Suppressor macrophage treated with lipopolysaccharide for 1 hour (primary cell): ENCODE measurements at regions not wholly inside any gene's neighbourhood (a gene's known extent, or its start where the extent isn't known, plus 50 kb on each side); places are given as distances from the start of the nearest gene placed in this dataset.
"Not testable (repeated sequence)": the region's sequence is repeated elsewhere in the genome, so short reads cannot be mapped to it uniquely, and the experiment has no call there.

Source experiments
- DNase-seq, 3 donors: peaks; one replicate each; pipeline ENCODE4 v3.0.0-alpha.2; 2020 to 2022

- no peak for DNase-seq
These were observed 703.7 kb downstream of the TMEM121 start for GRCh38 chr14:106230071-106230470.

GRCh38 chr14:106233191-106233590 is 706.8 kb downstream of the TMEM121 start:
- DNase-seq, result not testable (repeated sequence)

GRCh38 chr14:106234525-106235254 is 708.3 kb downstream of the TMEM121 start:
- not testable (repeated sequence) for DNase-seq

GRCh38 chr14:106235356-106236159 is 709.2 kb downstream of the TMEM121 start:
- DNase-seq, result no peak

GRCh38 chr14:106248321-106249192 is 722.2 kb downstream of the TMEM121 start:
- DNase-seq, result no peak

GRCh38 chr14:106253995-106254394 is 727.6 kb downstream of the TMEM121 start:
- DNase-seq, result peak; percentile 30 to 39 (median 36)

- DNase-seq, result peak; percentile 60 to 84 (median 78)
These were observed 731.2 kb downstream of the TMEM121 start for GRCh38 chr14:106257569-106257994.

GRCh38 chr14:106268013-106268727 is 741.8 kb downstream of the TMEM121 start:
- DNase-seq, result peak; percentile 22 to 72 (median 32)

DNA sequence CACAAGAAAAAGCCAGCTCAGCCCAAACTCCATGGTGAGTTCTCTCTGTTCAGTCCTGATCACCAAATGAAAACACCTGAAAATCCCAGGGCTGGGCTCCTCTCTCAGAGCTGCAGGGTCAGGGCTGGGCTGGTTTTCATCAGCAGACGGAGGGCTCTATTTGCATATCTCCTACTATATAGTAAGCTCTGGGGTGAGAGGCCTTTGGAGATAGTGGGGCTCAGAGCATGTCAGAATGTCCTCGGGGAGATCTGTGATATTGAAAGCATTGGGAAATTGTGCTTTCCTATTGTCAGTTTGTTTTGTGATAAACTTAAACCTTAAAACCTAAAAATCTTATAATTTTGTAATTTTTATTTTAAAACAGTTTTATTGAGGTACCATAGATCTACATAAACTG is 742.6 kb downstream of the TMEM121 start:
- DNase-seq, result no peak

- no peak for DNase-seq
These were observed 743.2 kb downstream of the TMEM121 start for GRCh38 chr14:106269451-106270204.

DNA sequence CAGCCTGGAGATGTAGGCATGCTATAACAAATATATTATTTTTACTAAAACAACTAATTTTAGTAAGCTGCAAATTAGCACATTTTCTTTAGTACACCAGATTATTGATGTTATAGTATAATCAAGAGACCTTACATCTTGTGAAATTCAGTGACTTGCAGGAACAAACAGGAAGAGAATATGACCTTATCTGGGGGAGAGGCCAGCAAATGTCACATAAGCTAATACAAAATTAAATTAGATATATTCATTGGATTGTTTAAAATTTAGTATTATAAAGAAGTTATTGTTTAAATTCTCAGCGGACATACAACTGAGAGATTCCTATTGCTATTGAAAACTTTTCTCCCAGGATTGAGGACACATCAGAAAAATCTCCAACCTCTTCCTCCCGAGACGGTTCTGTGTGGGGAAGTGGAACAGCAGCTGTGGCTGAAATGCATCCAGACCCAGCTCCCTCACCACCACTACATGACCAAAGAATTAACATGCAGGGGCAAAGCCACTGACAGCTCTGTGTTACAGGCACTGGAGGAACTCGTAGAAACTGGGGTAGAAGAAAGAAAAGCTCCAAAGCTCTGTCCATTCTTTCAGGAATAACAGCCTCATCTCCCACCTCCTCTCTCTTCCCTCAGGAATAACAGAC is 744.2 kb downstream of the TMEM121 start:
- peak in 1 of 3 donors; percentile 39 for DNase-seq

DNA sequence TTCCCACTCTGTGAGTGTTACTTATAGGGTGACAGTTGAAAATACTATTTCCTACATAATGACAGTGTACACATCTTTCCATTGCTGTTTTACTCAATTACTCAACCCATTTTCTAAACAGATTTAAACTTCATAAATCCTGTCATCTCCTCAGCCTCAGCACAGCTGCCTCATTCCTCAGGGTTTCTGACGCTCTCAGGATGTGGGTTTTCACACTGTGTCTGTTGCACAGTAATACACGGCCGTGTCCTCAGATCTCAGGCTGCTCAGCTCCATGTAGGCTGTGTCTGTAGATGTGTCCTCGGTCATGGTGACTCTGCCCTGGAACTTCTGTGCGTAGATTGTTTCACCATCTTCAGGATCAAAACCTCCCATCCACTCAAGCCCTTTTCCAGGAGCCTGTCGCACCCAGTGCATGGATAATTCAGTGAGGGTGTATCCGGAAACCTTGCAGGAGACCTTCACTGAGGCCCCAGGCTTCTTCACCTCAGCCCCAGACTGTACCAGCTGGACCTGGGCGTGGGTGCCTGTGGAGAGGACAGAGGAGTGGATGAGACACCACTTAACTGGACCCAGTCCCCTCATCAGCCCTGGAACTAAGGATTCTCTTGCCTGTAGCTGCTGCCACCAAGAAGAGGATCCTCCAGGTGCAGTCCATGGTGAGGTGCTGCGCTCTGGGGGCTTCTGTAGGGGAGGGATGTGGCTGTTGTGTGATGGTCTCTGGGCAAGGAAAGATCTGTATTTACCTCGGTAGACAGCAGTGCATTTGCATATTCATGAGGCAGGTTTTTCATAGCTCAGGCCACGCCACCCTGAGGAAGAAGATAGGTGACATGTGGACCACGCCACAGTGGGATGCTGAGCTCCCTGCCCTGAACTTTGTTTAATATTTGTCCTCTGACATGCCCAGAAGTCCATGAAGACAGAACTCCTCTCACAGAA is 750.2 kb downstream of the TMEM121 start:
- DNase-seq, result no peak

- peak in 2 of 3 donors; percentile 49 to 71 for DNase-seq
These were observed 751.1 kb downstream of the TMEM121 start for GRCh38 chr14:106277503-106277902.

DNA sequence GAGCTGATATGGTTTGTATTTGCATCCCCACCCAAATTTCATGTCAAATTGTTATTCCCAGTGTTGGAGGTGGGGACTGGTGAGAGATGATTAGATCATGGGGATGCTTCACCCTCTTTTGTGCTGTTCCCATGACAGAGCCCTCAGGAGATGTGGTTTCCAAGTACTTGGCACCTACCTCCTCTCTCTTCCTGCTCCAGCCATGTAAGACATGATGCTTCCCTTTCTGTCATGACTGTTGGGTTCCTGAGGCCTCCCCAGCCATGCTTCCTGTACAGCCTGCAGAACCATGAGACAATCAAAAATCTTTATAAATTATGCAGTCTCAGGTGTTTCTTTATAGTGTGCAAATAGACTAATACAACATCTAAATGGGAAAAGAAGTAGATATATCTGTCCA is 754.5 kb downstream of the TMEM121 start:
- DNase-seq, result no peak

DNA sequence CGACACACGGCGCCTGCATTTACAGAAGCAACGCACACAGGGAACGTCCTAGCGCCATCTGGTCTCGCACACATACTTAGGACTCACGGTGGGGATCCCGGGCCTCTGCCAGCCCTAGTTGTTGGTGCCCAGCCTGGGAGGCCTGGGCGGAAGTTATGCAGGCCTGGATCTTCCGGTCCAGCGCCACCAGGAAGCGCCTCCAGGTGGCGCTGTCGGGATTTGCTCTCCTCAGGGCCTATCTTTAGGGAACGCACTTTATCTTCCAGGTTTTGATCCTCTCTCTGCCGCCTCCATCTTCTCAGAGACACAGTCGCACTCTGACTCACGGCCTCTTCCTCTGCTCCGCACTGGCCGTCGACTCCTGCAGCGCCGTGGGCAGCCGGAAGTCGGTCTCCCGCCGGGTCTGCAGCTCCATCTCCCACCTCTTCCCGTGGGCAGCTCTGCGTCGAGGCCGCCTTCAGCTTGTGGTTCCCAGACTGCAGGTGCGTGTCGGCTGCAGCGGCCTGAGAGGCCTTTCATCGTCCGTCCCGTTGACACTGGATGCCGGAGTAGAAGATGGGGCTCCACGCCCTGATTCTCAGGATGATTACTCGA is 760.4 kb downstream of the TMEM121 start:
- DNase-seq, result peak in 2 of 3 donors; percentile 38 to 48

GRCh38 chr14:106287506-106287905 is 761.1 kb downstream of the TMEM121 start:
- no peak for DNase-seq

DNA sequence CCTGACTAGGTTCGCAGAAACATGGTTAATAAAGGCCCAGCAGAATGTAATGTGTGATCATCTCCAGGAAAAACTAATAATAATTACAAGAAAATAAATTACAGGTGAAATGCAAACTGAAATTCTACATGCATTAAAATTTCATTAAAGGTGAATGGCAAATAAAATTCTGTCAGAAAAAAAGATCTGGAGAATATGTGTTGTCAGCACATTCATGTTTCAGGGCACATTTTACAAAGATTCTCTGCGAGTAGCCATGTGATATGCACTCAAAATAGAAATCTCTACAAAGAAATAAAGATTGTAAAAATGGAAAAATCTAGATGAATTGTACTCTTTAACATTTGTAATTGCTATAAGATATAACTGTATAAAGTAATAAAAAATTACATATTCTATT is 765.2 kb downstream of the TMEM121 start:
- DNase-seq, result no peak

- no peak for DNase-seq
These were observed 767.9 kb downstream of the TMEM121 start for GRCh38 chr14:106294324-106294723.

DNA sequence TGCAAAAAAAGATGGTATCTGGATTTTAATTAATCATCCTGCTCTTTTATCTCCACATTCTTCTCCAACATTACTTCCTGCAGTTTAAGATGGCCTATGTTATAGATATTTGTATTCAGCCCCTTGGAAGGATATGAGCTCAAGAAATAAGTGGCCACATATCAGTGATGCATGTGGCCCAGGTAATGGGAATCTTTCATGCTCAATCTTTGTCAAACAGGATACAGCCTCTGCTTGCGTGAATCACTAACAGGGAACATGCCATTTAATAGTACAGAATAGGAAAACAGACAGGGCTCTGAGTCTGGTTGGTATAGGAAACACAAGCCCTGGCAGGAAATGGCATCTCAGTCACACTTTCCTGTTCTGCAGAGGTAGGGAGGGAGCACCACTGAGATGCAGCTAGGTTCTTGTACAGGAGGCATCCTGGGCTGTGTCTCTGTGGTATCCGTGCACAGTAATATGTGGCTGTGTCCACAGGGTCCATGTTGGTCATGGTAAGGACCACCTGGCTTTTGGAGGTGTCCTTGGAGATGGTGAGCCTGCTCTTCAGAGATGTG is 774.6 kb downstream of the TMEM121 start:
- not testable (repeated sequence) for DNase-seq
